HG03442 (cell line): ENCODE measurements at regions not wholly inside any gene's neighbourhood (a gene's known extent, or its start where the extent isn't known, plus 50 kb on each side); places are given as distances from the start of the nearest gene placed in this dataset.
A peak's percentile ranks its signal among the peaks of the same experiment; 100 is the strongest.
"Not testable (repeated sequence)": the region's sequence is repeated elsewhere in the genome, so short reads cannot be mapped to it uniquely, and the experiment has no call there.

Source experiments
- ATAC-seq: cut with Tn5 transposase; IDR thresholded peaks from one replicate; pipeline ENCODE4 v1.9.1; 2021; ENCODE audit warnings: mild to moderate bottlenecking, moderate library complexity; ENCODE audit not compliant: unreplicated experiment

DNA sequence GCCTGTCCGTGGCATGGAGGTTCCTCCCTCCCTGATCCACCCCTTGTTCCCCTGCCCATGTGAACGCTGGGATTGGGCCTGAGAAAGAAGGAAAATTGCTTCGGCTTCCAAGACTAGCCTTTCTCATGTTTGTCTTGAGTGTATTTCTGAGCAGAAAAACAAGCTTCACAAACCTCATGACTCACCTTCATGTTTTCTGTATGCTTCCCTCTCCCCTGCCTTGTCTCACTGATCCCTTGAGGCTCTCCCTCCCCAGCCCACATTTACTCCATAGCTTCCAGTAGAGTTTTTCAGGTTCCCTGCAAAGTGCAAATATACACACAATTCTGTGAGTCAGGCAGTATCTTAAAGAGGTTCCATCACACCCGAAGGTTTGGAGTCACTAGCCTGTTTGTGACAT lies 572.4 kb downstream of the UQCRFS1 start:
- no peak for ATAC-seq

GRCh38 chr19:28638445-28638844 lies 574.5 kb downstream of the UQCRFS1 start:
- no peak for ATAC-seq

DNA sequence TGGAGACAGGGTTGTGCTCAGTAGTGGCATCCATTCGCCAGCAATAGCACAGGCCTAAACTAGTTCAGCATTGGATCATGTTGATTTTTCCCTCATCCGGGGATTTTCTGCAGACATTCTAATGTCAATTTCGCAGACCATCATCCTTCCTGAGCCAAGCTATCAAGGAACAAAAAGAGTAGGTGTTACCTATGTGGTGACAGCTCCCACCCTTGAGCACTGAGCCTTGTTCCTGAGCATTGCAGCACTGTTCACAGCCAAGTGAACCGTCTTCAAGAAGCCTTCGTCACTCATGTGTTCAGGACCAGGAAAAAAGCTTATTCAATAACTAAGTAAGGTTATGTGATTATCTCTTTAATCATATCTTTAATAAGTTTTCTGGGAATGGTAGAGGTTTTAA lies 576.2 kb downstream of the UQCRFS1 start:
- no peak for ATAC-seq

DNA sequence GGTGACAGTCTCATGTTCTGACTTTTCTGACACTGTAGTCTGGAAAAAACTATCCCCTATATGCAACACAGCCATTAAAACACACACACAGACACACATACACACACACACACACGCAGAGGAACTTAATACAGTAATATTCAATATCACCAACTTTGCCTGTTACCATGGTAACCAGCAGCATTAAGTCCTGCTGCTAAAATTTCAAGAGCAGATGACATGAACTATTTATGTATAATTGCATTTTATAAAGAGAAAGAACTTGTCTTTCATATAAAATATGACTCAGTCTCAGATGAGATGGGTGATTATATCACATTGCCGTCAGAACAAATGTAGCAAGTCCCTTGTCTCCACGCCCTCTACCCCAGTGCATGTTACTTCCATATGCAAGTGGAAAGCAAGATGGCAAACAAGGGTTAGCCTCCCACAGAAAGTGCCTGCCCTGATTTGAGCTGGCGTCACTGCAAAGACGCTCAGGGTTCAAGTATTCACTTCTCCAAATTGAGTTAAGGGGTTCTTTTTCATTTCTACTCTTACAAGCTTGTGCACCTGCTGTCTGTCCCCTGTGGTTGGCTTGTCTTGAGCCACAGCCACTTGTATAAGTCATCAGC lies 576.8 kb downstream of the UQCRFS1 start:
- ATAC-seq: no peak

DNA sequence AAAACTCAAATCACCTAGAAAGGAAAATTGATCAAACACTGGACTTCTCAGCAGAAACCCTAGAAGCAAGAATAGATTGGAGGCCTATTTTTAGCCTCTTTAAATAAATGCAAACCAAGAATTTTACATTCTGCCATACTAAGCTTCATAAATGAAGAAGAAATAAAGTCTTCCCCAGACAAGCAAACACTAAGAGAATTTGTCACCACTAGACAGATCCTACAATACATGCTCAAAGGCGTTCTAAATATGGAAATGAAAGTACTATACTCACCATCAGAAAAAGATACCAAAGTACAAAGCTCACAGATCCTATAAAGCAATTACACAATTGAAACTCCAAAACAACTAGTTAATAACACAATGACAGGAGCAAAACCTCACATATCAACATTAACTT lies 578.1 kb downstream of the UQCRFS1 start:
- ATAC-seq: no peak

DNA sequence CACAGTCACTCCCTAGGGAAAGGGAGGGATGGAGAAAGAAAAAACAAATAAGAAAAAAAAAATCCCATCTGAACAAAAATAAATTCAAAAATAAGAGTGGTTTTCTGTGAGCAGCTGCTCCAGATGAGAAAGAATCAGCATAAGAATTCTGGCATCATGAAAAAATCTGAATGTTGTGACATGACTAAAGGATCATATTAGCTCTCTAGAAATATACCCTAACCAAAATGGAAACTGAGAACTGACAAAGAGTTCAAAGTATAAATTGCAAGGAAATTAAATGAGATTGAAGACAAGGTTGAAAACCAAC lies 579.0 kb downstream of the UQCRFS1 start:
- no peak for ATAC-seq

- ATAC-seq: peak; percentile 39
These were observed 579.5 kb downstream of the UQCRFS1 start for GRCh38 chr19:28633319-28634018.

DNA sequence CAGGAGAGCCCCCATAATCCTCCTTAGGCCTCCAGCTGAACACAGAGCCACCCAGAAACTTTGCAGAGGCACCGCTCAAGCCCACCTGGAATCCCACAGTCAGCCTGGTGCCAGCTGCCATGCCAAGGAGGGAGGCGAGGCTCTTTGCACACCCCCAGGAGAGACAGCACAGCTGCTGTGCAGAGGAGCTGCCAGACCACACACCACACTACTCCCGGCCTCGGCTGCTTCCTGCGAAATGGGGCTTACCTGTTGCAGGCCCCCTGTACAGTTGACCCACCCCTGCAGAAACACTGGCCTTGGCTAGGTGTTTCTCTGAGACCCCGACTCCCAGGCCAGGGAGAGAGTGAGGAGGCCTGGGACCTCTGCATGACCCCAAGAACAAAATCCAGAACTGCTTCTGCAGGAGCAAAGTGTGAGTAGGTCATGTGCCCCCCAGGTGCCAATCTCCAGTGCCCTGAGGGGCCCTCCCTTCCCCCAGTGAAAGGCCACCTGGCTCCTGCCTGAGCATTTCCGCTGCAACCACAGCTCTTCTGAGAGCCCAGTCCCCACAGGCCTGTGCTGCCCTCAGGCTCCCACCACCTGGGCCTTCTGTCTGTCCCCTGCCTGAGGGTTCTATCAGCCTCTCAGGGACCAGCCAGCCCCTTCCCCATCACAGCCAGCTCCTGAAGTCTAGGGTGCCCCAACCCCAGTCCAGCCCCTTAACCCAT lies 580.4 kb downstream of the UQCRFS1 start:
- ATAC-seq: no peak

DNA sequence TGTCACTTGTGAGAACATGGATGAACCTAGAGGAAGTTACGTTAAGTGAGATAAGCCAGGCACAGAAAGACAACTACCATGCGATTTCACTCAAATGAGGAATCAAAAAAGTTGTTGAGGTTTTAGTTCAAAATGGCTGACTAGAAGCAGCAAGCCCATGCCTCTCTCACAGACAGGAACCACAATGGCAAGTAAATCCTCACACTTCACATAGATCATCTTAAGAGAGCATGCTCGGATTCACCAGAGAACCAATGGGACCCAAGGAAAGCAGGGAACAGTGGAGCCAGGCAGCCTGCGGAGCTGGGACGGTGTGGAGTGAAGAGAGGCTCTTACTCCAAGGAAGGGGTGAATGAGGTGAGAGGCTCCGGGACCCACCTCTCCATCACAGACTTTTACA lies 581.0 kb downstream of the UQCRFS1 start:
- ATAC-seq: no peak

DNA sequence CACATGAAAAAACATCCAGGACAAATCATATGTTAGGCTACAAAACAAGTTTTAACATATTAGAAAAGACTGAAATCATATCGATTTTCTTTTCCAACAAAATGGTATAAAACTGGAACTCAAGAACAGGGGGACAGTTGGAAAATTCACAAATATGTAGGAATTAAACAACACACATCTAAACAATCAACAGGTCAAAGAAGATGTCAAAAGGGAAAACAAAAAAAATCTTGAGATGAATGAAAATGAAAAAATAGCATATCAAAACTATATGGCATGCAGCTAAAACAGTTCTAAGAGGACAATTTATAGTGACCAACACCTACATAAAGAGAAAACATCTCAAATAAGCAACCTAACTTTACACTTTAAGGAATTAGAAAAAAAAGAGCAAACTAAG lies 585.3 kb downstream of the UQCRFS1 start:
- no peak for ATAC-seq

GRCh38 chr19:28626407-28626806 lies 586.5 kb downstream of the UQCRFS1 start:
- not testable (repeated sequence) for ATAC-seq

DNA sequence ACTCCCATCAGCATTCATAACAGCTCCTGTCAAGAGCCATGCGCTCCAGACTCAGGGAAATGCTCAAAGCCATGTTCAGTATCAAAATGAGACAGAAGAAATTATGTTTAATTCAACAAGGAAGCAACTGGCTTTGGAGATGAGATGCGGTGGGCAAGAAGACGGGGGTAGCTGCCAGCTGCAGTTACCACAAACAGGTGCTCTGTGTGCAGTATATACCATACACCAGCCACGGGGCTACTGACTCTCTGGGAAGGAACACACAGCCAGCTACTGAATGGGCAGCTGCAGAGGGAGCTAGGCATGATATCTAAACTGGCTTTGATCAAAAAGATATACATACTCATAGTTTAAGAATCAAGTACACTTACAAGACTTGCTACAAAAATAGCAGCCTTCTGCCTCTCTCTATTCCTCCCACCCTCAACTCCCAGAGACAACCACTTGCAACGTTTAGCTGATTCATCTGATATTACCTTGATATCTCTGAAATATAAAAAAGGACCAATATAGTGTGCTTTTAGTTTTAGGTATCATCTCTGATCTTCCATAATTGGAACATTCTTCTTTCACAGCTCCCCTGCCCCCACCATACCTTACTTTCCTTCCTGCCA lies 593.0 kb downstream of the UQCRFS1 start:
- no peak for ATAC-seq

GRCh38 chr19:28618504-28618903 lies 594.4 kb downstream of the UQCRFS1 start:
- ATAC-seq: no peak

DNA sequence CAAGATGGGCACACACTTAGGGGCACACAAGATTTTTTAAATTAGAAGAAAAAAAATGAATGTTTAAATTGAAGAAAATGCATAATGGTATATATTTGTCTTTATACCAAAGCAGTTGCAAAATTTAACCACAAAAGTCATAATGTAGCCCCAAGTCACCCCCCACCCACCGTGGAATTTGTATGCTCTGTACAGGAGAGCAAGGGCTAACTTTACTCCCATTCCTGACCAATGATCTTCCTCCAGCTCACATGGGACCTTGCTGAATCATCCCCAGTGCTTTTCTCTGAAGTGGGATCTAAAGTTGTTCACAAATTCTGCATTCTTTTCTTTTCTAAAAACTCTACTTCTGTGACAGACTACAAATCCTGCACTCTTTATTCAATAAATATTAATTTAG lies 597.0 kb downstream of the UQCRFS1 start:
- ATAC-seq: no peak

- ATAC-seq: no peak
These were observed 597.4 kb downstream of the UQCRFS1 start for GRCh38 chr19:28615546-28615916.

- no peak for ATAC-seq
These were observed 598.1 kb downstream of the UQCRFS1 start for GRCh38 chr19:28614634-28615545.

DNA sequence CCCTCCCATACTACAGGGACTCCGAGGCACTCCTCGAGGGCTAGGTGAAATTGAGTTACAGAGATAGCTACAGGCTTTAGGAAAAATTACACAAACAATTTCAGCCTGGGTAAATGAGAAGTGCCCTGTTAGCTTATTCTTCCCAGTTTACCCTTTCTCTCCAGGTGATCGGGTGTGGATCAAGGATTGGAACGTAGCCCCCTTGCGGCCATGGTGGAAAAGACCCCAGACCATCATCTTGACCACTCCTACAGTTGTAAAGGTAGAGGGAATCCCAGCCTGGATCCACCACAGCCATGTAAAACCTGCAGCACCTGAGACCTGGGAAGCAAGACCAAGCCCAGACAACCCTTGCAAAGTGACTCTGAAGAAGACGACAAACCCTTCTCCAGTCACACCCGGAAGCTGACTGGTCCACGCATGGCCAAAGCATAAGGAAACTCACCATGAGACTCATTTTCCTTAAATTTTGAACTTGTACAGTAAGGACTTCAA lies 600.6 kb downstream of the UQCRFS1 start:
- ATAC-seq: no peak

GRCh38 chr19:28611227-28611914 lies 601.6 kb downstream of the UQCRFS1 start:
- not testable (repeated sequence) for ATAC-seq

- no peak for ATAC-seq
These were observed 602.2 kb downstream of the UQCRFS1 start for GRCh38 chr19:28610731-28611130.

DNA sequence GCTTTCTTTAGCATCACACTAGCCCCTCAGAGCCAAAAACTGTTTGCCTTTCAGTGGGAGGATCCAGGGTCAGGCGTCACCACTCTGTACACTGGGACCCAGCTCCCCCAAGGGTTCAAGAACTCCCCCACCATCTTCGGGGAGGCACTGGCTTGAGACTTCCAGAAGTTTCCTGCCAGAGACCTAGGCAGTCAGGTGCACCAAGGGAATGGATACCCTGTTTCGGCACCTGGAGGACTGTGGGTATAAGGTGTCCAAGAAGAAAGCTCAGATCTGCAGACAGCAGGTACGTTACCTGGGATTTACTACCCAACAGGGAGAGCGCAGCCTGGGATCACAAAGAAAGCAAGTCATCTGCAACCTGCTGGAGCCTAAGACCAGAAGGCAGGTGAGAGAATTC lies 603.0 kb downstream of the UQCRFS1 start:
- ATAC-seq: no peak
